HepG2 (cell line): ENCODE measurements at regions not wholly inside any gene's neighbourhood (a gene's known extent, or its start where the extent isn't known, plus 50 kb on each side); places are given as distances from the start of the nearest gene placed in this dataset.
A peak's percentile ranks its signal among the peaks of the same experiment; 100 is the strongest.

Experiments
- ASH2L ChIP-seq: fragments of 300-600, 200-600 bp; sonication (generic); IDR thresholded peaks from 2 replicates; pipeline ENCODE4 v1.7.0; 2017; ENCODE audit warnings: low read depth, mild to moderate bottlenecking, moderate library complexity, mixed read lengths, low read length; ENCODE audit not compliant: insufficient read length
- CENPX ChIP-seq: sonication (generic); formaldehyde crosslinking; IDR thresholded peaks from 2 replicates; pipeline ENCODE4 v1.9.0; 2021; ENCODE audit warnings: mild to moderate bottlenecking, missing genetic modification reagents, moderate library complexity
- EP300 ChIP-seq, 3 experiments: sonication (generic) in 1 of 3; formaldehyde crosslinking in 1 of 3; IDR thresholded peaks; 2 replicates each; pipeline versions ENCODE4 v1.5.1 to v1.6.1; 2011 to 2020; ENCODE audit warnings: low read depth in 2 of 3, low read length in 2 of 3, borderline replicate concordance in 1 of 3, improper control_type of control experiment in 1 of 3, mild to moderate bottlenecking in 1 of 3, missing genetic modification reagents in 1 of 3, moderate library complexity in 1 of 3
- FOXO1 ChIP-seq: sonication (generic); formaldehyde crosslinking; IDR thresholded peaks from 2 replicates; pipeline ENCODE4 v1.4.0; 2020; ENCODE audit warnings: missing genetic modification reagents
- GABPA ChIP-seq, 2 experiments: IDR thresholded peaks; 2 replicates each; pipeline ENCODE4 v1.6.1; 2011 to 2016; ENCODE audit warnings: low read depth in 2 of 2, low read length in 1 of 2, missing biosample characterization in 1 of 2, missing genetic modification characterization in 1 of 2
- PTBP1 ChIP-seq: fragments of 200-400 bp; formaldehyde crosslinking; IDR thresholded peaks from 2 replicates; pipeline ENCODE4 v1.6.1; 2018; ENCODE audit warnings: low read length, low read depth; ENCODE audit not compliant: poor library complexity, severe bottlenecking
- RCOR2 ChIP-seq: IDR thresholded peaks from 2 replicates; pipeline ENCODE4 v1.6.1; 2016; ENCODE audit warnings: missing biosample characterization, missing genetic modification reagents
- ZFP37 ChIP-seq: sonication (generic); formaldehyde crosslinking; IDR thresholded peaks from 2 replicates; pipeline ENCODE4 v1.4.0; 2020; ENCODE audit warnings: missing genetic modification reagents, borderline replicate concordance
- ZMYM3 ChIP-seq: sonication (generic); formaldehyde crosslinking; IDR thresholded peaks from 2 replicates; pipeline ENCODE4 v1.5.1; 2020; ENCODE audit warnings: mild to moderate bottlenecking, missing genetic modification reagents
- TF ChIP-seq, protein P1 (sequence below): sonication (generic); formaldehyde crosslinking; conservative IDR thresholded peaks from 2 replicates; pipeline ENCODE4 v1.8.0; 2022; ENCODE audit warnings: mild to moderate bottlenecking, moderate library complexity, missing genetic modification reagents
- TF ChIP-seq, protein P2 (sequence below), 2 experiments: fragments of 450-650 bp in 1 of 2; sonication (generic) in 1 of 2; formaldehyde crosslinking in 1 of 2; IDR thresholded peaks; 2 replicates each; pipeline versions ENCODE4 v1.6.1 to v1.8.0; 2016 to 2022; ENCODE audit warnings: antibody characterized with exemption in 1 of 2, mild to moderate bottlenecking in 1 of 2, missing genetic modification reagents in 1 of 2
- TF ChIP-seq, protein P3 (sequence below): sonication (generic); formaldehyde crosslinking; IDR thresholded peaks from 2 replicates; pipeline ENCODE4 v1.4.0; 2020; ENCODE audit warnings: missing genetic modification reagents
- TF ChIP-seq, protein P4 (sequence below): sonication (generic); formaldehyde crosslinking; IDR thresholded peaks from 2 replicates; pipeline ENCODE4 v1.4.0; 2020; ENCODE audit warnings: mild to moderate bottlenecking, missing genetic modification reagents
- TF ChIP-seq, protein P5 (sequence below): sonication (generic); formaldehyde crosslinking; conservative IDR thresholded peaks from 2 replicates; pipeline ENCODE4 v1.8.0; 2022; ENCODE audit warnings: missing genetic modification reagents

DNA sequence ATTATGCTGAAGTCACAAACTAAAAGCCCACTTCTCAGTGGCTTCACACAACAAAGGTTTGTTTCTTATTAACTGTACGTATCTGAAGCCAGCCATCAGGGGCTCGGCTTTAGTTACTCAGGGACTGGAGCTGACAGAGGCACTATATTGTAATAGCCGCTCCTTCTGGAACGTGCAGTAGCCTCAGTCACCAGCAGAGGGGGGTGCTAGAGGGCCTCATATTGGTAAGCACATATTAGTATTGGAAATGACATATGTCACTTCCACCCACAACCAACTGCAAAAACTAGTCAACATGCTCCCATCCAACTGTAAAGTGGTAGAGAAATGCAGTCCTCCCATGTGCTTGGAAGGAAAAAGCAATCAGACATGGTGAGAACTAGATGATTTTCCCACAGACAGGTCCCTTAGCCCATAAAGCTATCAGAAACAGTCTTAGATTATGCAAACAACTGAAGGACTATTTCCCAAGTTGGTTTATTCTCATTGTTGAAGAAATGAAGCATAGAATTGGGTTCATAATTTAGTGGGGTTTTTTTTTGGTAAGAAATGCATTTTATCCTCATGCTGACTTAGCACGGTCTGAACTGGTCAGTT, 183.6 kb upstream of the G2E3 start (continued):
- TF ChIP-seq, protein P1, sequence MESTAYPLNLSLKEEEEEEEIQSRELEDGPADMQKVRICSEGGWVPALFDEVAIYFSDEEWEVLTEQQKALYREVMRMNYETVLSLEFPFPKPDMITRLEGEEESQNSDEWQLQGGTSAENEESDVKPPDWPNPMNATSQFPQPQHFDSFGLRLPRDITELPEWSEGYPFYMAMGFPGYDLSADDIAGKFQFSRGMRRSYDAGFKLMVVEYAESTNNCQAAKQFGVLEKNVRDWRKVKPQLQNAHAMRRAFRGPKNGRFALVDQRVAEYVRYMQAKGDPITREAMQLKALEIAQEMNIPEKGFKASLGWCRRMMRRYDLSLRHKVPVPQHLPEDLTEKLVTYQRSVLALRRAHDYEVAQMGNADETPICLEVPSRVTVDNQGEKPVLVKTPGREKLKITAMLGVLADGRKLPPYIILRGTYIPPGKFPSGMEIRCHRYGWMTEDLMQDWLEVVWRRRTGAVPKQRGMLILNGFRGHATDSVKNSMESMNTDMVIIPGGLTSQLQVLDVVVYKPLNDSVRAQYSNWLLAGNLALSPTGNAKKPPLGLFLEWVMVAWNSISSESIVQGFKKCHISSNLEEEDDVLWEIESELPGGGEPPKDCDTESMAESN (CRISPR knock-in tag) = 0 out of 2 replicates have a peak, but pooled peaks have one; percentile 38
- TF ChIP-seq GABPA (IDR thresholded peaks at IDR 0.05; ENCODE audit: low read depth, low read length) (no peak), GABPA (CRISPR knock-in tag; IDR thresholded peaks at IDR 0.05; ENCODE audit: low read depth) (no peak), ZMYM3 (CRISPR knock-in tag) (no peak), PTBP1 (no peak), ZFP37 (CRISPR knock-in tag) (no peak), CENPX (no peak), RCOR2 (CRISPR knock-in tag) (no peak), ASH2L (no peak), FOXO1 (CRISPR knock-in tag) (no peak), EP300 (IDR thresholded peaks at IDR 0.05; ENCODE audit: low read depth in 2 of 2, low read length in 2 of 2) (no peak), EP300 (CRISPR knock-in tag; IDR thresholded peaks at IDR 0.05; ENCODE audit: borderline replicate concordance) (no peak)
- TF ChIP-seq, protein P2, sequence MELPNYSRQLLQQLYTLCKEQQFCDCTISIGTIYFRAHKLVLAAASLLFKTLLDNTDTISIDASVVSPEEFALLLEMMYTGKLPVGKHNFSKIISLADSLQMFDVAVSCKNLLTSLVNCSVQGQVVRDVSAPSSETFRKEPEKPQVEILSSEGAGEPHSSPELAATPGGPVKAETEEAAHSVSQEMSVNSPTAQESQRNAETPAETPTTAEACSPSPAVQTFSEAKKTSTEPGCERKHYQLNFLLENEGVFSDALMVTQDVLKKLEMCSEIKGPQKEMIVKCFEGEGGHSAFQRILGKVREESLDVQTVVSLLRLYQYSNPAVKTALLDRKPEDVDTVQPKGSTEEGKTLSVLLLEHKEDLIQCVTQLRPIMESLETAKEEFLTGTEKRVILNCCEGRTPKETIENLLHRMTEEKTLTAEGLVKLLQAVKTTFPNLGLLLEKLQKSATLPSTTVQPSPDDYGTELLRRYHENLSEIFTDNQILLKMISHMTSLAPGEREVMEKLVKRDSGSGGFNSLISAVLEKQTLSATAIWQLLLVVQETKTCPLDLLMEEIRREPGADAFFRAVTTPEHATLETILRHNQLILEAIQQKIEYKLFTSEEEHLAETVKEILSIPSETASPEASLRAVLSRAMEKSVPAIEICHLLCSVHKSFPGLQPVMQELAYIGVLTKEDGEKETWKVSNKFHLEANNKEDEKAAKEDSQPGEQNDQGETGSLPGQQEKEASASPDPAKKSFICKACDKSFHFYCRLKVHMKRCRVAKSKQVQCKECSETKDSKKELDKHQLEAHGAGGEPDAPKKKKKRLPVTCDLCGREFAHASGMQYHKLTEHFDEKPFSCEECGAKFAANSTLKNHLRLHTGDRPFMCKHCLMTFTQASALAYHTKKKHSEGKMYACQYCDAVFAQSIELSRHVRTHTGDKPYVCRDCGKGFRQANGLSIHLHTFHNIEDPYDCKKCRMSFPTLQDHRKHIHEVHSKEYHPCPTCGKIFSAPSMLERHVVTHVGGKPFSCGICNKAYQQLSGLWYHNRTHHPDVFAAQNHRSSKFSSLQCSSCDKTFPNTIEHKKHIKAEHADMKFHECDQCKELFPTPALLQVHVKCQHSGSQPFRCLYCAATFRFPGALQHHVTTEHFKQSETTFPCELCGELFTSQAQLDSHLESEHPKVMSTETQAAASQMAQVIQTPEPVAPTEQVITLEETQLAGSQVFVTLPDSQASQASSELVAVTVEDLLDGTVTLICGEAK (IDR thresholded peaks at IDR 0.05) = no peak
- TF ChIP-seq, protein P2 (CRISPR knock-in tag; IDR thresholded peaks at IDR 0.05) = no peak
- TF ChIP-seq, protein P3, sequence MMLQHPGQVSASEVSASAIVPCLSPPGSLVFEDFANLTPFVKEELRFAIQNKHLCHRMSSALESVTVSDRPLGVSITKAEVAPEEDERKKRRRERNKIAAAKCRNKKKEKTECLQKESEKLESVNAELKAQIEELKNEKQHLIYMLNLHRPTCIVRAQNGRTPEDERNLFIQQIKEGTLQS = no peak
- TF ChIP-seq, protein P4, sequence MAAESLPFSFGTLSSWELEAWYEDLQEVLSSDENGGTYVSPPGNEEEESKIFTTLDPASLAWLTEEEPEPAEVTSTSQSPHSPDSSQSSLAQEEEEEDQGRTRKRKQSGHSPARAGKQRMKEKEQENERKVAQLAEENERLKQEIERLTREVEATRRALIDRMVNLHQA = no peak
- TF ChIP-seq, protein P5, sequence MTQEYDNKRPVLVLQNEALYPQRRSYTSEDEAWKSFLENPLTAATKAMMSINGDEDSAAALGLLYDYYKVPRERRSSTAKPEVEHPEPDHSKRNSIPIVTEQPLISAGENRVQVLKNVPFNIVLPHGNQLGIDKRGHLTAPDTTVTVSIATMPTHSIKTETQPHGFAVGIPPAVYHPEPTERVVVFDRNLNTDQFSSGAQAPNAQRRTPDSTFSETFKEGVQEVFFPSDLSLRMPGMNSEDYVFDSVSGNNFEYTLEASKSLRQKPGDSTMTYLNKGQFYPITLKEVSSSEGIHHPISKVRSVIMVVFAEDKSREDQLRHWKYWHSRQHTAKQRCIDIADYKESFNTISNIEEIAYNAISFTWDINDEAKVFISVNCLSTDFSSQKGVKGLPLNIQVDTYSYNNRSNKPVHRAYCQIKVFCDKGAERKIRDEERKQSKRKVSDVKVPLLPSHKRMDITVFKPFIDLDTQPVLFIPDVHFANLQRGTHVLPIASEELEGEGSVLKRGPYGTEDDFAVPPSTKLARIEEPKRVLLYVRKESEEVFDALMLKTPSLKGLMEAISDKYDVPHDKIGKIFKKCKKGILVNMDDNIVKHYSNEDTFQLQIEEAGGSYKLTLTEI = no peak
